ENCODE measurements at regions not wholly inside any gene's neighbourhood (a gene's known extent, or its start where the extent isn't known, plus 50 kb on each side); places are given as distances from the start of the nearest gene placed in this dataset.
A peak's percentile ranks its signal among the peaks of the same experiment; 100 is the strongest.
"Not testable (repeated sequence)": the region's sequence is repeated elsewhere in the genome, so short reads cannot be mapped to it uniquely, and the experiment has no call there.

DNA sequence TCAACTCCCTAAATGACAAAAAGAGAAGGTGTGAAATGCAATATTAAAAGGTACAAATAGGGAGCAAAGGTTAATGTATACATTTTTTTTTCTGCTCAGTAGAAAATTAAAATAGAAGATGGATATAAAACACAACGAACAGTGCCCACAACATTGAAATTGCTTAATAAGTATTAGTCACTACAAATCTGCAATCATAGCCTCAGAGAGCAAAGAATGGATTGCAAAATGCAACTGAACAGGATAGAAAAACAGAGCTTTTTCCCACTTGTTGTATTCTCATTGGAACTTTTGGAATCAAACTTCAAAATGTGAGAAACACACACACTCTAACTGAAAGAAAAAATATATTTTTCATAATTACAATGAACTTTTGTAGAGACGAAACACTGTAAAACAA lies 552.2 kb upstream of the NCAM2 start:
- no peak for DNase-seq

DNA sequence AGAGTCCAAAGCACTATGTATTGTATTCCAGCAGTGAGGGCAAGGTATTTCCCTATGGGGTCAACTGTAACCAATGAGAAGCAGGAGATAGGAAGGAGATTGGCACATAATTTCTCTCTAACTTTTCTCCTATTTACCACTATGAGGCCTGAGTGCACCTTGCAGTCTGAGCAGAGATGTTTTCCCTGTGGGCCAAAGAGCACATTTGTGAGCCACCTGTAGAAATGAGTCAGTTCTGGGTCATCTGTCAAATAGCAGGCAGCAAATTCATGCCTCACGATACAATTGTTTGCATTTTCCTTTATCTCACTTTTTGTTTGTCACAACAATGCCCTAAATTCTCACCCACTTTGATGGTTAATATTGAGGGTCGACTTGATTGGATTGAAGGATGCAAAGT lies 547.2 kb upstream of the NCAM2 start:
- DNase-seq = no peak

- no peak for DNase-seq
Measured at GRCh38 chr21:20452935-20453334, 545.3 kb upstream of the NCAM2 start.

- DNase-seq = no peak
Measured at GRCh38 chr21:20459838-20460237, 538.4 kb upstream of the NCAM2 start.

DNA sequence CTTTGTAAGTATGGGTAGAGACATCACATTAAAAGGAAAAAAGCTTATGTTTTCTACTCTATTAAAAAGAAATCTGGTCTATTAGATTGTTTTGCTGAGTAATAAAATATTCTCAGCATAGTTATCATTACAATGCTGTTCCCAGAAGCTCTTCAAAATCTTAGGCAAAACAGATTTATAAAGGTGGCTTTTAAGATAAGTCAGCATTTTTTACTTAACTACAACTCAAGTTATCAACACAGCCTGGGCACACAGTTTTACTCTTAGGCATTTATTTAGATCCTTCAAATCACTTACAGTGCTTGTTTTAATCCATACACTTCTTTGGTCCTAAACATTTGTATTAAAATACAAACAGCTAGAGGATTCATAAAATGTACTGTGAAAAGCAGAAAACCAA lies 534.8 kb upstream of the NCAM2 start:
- no peak for DNase-seq

DNA sequence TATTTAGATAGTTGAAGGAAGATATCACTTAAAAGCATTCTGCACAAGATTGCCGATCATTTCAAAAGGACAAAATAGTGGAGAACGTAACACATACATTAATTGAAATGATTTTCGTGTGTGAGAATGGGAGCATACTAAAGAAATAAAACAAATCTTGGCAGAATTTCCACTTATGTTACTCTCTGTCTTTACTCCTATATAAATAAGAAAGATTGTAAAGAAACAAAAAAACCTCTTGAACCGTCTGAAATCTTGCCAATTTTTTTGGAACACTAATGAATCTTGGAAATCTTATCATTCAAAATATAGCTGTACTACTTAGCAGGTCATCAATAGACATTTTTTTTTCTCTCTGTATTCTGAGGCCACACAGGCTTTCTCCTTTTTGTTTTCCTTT lies 528.8 kb upstream of the NCAM2 start:
- DNase-seq = no peak

DNA sequence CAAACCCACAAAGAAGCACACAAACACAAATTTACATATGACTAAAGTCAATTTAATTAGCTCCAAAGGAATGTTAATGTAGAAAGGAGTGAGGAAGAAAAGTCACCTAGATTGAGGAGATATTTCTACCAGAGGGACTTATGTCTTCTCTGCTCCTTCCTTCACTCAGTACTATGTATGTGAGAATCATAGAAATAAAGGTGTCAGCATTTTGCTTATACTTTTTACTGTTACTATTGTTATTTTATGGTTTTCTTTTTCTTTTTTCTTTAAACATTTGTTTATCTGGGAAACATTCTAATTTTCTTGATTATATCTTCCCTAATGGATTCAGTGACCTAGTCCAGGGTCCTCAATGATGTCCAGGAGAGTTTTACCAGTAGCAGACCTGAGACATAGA lies 511.9 kb upstream of the NCAM2 start:
- DNase-seq = no peak

GRCh38 chr21:20502915-20503314 lies 495.3 kb upstream of the NCAM2 start:
- DNase-seq = not testable (repeated sequence)

DNA sequence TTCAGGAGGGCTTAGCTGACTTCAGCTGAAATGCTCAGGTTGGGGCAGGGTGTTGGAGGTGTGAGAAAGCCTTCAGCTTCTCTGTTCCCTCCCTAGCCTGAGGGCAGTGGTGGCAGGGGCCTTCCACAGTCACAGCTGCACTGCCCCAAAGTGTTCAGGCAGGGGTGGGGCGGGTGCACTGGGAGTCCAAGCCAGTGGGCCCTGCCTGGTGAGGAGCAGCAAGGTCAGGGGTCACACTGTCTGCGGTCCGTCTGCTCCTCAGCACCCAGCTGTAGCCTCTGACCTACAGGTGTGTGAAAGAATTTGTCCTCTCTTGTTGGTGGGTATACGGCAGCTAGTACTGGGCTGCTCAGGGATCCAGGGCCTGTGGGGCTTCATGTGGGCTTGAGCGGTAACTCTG lies 490.4 kb upstream of the NCAM2 start:
- no peak for DNase-seq

DNA sequence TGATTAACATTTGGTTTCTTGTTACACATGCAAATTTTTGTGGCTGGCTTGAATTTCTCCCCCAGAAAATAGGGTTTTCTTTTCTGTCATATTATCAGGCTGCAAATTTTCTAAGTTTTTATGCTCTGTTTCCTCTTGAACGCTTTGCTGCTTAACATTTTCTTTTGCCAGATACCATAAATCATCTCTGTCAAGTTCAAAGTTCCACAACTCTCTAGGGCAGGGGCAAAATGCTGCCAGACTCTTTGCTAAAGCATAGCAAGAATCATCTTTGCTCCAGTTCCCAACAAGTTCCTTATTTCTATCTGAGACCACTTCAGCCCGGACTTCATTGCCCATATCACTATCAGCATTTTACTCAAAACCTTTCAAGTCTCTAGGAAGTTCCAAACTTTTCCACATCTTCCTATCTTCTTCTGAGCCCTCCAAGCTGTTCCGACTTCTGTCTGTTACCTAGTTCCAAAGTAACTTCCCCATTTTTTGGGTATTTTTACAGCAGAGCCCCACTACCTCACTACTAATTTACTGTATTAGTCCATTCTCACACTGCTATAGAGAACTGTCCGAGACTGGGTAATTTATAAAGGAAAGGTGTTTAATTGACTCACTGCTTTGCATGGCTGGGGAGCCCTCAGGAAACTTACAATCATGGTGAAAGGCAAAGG lies 486.9 kb upstream of the NCAM2 start:
- no peak for DNase-seq

- DNase-seq = no peak
Measured at GRCh38 chr21:20515446-20515845, 482.8 kb upstream of the NCAM2 start.

GRCh38 chr21:20519076-20519475 lies 479.1 kb upstream of the NCAM2 start:
- DNase-seq = no peak

DNA sequence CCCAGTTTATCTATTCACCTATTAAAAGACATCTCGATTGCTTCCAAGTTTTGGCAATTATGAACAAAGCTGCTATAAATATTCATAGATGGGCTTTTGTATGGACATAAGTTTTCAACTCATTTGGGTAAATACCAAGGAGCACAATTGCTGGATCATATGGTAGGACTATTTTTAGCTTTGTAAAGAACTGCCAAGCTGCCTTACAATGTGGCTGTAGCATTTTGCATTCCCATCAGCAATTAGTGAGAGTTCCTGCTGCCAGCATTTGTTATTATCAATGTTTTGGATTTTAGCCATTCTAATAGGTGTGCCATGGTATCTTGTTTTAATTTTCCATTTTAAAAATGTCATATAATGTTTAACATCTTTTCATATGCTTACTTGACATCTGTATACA lies 475.6 kb upstream of the NCAM2 start:
- no peak for DNase-seq

- DNase-seq = no peak
Measured at GRCh38 chr21:20523191-20523590, 475.0 kb upstream of the NCAM2 start.

GRCh38 chr21:20527731-20528460 lies 470.3 kb upstream of the NCAM2 start:
- DNase-seq = no peak

DNA sequence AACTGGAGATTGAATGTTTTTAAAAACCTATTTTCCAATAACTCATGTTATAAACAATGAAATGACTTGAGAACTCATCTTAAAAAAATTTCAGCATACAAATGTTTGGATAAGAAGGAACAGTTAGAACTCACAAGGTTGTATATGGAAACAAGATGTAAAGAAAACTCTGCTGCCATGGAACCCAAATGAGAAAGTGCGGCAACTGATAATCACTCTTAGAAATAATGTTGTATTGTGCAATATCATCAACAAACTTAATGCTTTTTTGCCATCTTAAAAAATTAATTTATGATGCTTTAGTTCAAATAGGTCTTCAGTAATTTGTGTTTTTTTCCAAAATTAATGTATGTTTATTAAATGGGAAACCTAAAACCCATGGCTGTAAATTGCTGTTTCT lies 461.1 kb upstream of the NCAM2 start:
- DNase-seq = no peak

DNA sequence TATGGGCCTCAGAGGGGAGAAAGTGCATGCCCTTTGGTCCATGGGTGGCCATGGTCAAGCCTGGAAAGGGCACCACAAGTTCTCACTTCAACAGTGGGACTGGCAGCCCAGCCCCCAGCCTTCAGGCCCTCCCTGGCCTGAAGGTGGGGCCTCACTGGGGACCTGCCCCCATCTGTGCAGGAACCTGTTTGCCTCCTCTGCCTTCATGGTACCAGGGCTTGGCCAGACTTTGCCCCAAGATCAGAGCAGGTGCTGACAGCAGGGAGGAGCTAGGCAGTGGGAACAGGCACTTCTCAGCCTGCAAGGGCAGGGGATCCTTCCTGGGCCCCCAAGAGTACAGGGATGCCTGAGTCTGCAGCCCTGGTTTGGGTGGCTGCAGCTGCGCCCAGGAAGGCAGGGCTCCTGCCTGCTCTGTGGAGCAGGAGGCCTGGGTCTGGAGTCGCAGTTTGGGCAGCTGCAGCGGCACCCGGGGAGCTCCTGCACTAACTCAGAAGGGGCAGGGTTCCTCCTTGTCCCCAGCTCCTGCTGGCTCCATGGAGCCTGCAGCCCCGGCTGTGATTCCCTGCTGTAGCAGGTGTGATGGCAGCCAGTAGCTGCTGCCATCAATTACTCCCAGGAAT lies 460.1 kb upstream of the NCAM2 start:
- DNase-seq = no peak

GRCh38 chr21:20545454-20545853 lies 452.8 kb upstream of the NCAM2 start:
- no peak for DNase-seq

GRCh38 chr21:20551939-20552338 lies 446.3 kb upstream of the NCAM2 start:
- no peak for DNase-seq

- DNase-seq = no peak
Measured at GRCh38 chr21:20554785-20555184, 443.4 kb upstream of the NCAM2 start.

- peak; percentile 13 for DNase-seq
Measured at GRCh38 chr21:20570824-20571232, 427.4 kb upstream of the NCAM2 start.

- DNase-seq = no peak
Measured at GRCh38 chr21:20572582-20572981, 425.6 kb upstream of the NCAM2 start.

DNA sequence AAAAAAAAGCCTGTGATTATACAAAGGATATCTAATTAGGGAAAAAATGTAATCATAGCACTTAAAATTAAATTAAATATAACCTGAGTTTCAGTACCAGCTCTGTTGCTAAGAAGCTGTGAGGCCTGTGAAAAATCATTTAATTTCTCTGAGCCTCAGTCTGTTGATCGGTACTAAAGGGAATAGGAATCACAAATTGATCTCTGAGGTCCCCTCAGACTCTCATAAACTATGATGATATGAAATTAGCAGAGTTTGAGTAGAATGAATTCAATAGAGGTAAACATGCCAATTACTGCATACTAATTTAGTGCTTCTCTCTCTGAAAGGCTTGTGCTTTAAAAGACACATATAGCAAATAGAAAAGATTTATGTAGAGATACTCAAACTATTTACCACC lies 416.8 kb upstream of the NCAM2 start:
- no peak for DNase-seq

- peak; percentile 10 for DNase-seq
Measured at GRCh38 chr21:20591284-20591683, 406.9 kb upstream of the NCAM2 start.
